Tibial artery (tissue), 4 donors: ENCODE measurements at regions not wholly inside any gene's neighbourhood (a gene's known extent, or its start where the extent isn't known, plus 50 kb on each side); places are given as distances from the start of the nearest gene placed in this dataset.
"Not testable (repeated sequence)": the region's sequence is repeated elsewhere in the genome, so short reads cannot be mapped to it uniquely, and the experiment has no call there.

Experiments used
- DNase-seq, 2 donors: peaks; one replicate each; pipeline ENCODE4 v3.0.0-alpha.2; 2019
- H3K27ac ChIP-seq, 2 donors: fragments of 200-600 bp; sonication (generic) in 1 of 2; 1 replicate in 1 of 2; 2 replicates in 1 of 2; pipeline ENCODE4 v1.5.1; 2018 to 2019; ENCODE audit warnings: mild to moderate bottlenecking in 1 of 2
- H3K27me3 ChIP-seq, 2 donors: fragments of 200-600 bp; sonication (generic) in 1 of 2; one replicate each; pipeline versions ENCODE4 v1.5.1 to v1.6.0; 2016 to 2019
- H3K36me3 ChIP-seq, 3 donors: fragments of 200-600 bp; sonication (generic) in 2 of 3; one replicate each; pipeline ENCODE4 v1.5.1; 2016 to 2019; ENCODE audit warnings: mild to moderate bottlenecking in 2 of 3
- H3K4me1 ChIP-seq, 4 donors: fragments of 200-600 bp; sonication (generic) in 2 of 4; 1 replicate in 3 of 4; 2 replicates in 1 of 4; pipeline ENCODE4 v1.5.1; 2016 to 2019
- H3K4me3 ChIP-seq, 2 donors: fragments of 200-600 bp; sonication (generic) in 1 of 2; 1 replicate in 1 of 2; 2 replicates in 1 of 2; pipeline ENCODE4 v1.5.1; 2018 to 2019; ENCODE audit warnings: mild to moderate bottlenecking in 2 of 2
- H3K9me3 ChIP-seq, 3 donors: fragments of 200-600 bp; sonication (generic) in 1 of 3; one replicate each; pipeline ENCODE4 v1.5.1; 2016 to 2019
- CTCF ChIP-seq, 2 experiments: fragments of 200-600 bp in 1 of 2; fragments of 450-650 bp in 1 of 2; IDR thresholded peaks; one replicate each; pipeline ENCODE4 v1.5.1; 2017 to 2019; ENCODE audit warnings: antibody characterized with exemption in 2 of 2, mild to moderate bottlenecking in 1 of 2, moderate library complexity in 1 of 2
- intact Hi-C: fragments of 100-400 bp; cut with DNase I; formaldehyde crosslinking; loops from one replicate; pipeline ENCODE4 v1.15.0; 2023; ENCODE audit warnings: low total_unique reads

GRCh38 chr2:16420421-16420820 lies 245.2 kb downstream of the CYRIA start:
- H3K27ac ChIP-seq, result no peak overlapping the region
- intact Hi-C loops, result no loop called here
- no peak for TF ChIP-seq CTCF (IDR thresholded peaks at IDR 0.05)
- no peaks in the 10 kb centered on the region for H3K4me1 ChIP-seq
- DNase-seq, result no peak
- H3K4me3 ChIP-seq, result no peak overlapping the region
- H3K36me3 ChIP-seq, result no peaks in the 10 kb centered on the region
- H3K9me3 ChIP-seq, result no peaks in the 10 kb centered on the region
- H3K27me3 ChIP-seq, result peaks cover 0 to 2% of the 10 kb centered on the region in 2 donors

GRCh38 chr2:16417726-16418125 lies 247.9 kb downstream of the CYRIA start:
- intact Hi-C loops, result no loop called here
- H3K9me3 ChIP-seq, result no peaks in the 10 kb centered on the region
- no peak for TF ChIP-seq CTCF (IDR thresholded peaks at IDR 0.05)
- H3K4me1 ChIP-seq, result no peaks in the 10 kb centered on the region
- no peak overlapping the region for H3K4me3 ChIP-seq
- H3K36me3 ChIP-seq, result no peaks in the 10 kb centered on the region
- H3K27ac ChIP-seq, result no peak overlapping the region
- no peak for DNase-seq
- peaks cover 0 to 2% of the 10 kb centered on the region in 2 donors for H3K27me3 ChIP-seq

GRCh38 chr2:16416651-16417050 lies 249.0 kb downstream of the CYRIA start:
- H3K36me3 ChIP-seq, result no peaks in the 10 kb centered on the region
- intact Hi-C loops, result no loop called here
- peaks cover 0 to 2% of the 10 kb centered on the region in 2 donors for H3K27me3 ChIP-seq
- no peaks in the 10 kb centered on the region for H3K9me3 ChIP-seq
- TF ChIP-seq CTCF (IDR thresholded peaks at IDR 0.05), result no peak
- no peaks in the 10 kb centered on the region for H3K4me1 ChIP-seq
- no peak overlapping the region for H3K4me3 ChIP-seq
- DNase-seq, result no peak
- no peak overlapping the region for H3K27ac ChIP-seq

GRCh38 chr2:16415861-16416260 lies 249.8 kb downstream of the CYRIA start:
- H3K36me3 ChIP-seq, DNase-seq, H3K27ac ChIP-seq, intact Hi-C loops, H3K9me3 ChIP-seq, H3K4me3 ChIP-seq, H3K4me1 ChIP-seq, H3K27me3 ChIP-seq: not testable (repeated sequence)

- intact Hi-C loops, result no loop called here
- no peak overlapping the region for H3K4me3 ChIP-seq
- H3K9me3 ChIP-seq, result no peaks in the 10 kb centered on the region
- no peak overlapping the region for H3K27ac ChIP-seq
- DNase-seq, result no peak
- TF ChIP-seq CTCF (IDR thresholded peaks at IDR 0.05), result no peak
- no peaks in the 10 kb centered on the region for H3K4me1 ChIP-seq
- H3K36me3 ChIP-seq, result no peaks in the 10 kb centered on the region
- H3K27me3 ChIP-seq, result no peaks in the 10 kb centered on the region
Observed at GRCh38 chr2:16413947-16414346, 251.7 kb downstream of the CYRIA start.

- Histone ChIP-seq H3K4me1 (no peaks in the 10 kb centered on the region), H3K27me3 (no peaks in the 10 kb centered on the region), H3K9me3 (no peaks in the 10 kb centered on the region), H3K27ac (no peak overlapping the region), H3K36me3 (no peaks in the 10 kb centered on the region), H3K4me3 (no peak overlapping the region)
- intact Hi-C loops, result no loop called here
- no peak for TF ChIP-seq CTCF (IDR thresholded peaks at IDR 0.05)
- DNase-seq, result no peak
Observed at GRCh38 chr2:16413285-16413684, 252.3 kb downstream of the CYRIA start.
